HG02678 (cell line): ENCODE measurements at regions not wholly inside any gene's neighbourhood (a gene's known extent, or its start where the extent isn't known, plus 50 kb on each side); places are given as distances from the start of the nearest gene placed in this dataset.
"Not testable (repeated sequence)": the region's sequence is repeated elsewhere in the genome, so short reads cannot be mapped to it uniquely, and the experiment has no call there.

Source experiments
- ATAC-seq: cut with Tn5 transposase; IDR thresholded peaks from one replicate; pipeline ENCODE4 v1.9.1; 2021; ENCODE audit warnings: mild to moderate bottlenecking, moderate library complexity; ENCODE audit not compliant: unreplicated experiment

DNA sequence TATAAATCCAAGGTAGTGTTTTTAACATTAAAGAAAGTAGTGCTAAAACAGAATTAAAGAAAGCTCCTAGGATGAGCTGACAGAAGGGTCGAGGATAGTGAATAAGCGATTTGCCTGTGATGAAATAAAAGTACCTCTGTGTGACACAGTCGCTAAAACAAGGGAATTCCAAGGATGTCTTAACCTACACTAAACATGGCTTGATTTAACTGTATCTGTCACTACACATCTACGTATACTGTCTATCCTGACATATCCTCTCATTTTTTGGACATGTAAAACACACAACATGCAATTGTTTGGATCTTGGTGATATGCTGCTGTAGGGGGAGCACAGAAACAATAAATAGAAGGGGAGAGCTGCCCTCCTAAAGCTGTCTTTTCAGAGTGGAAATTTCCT lies 580.8 kb upstream of the SLC8A1 start:
- no peak for ATAC-seq

DNA sequence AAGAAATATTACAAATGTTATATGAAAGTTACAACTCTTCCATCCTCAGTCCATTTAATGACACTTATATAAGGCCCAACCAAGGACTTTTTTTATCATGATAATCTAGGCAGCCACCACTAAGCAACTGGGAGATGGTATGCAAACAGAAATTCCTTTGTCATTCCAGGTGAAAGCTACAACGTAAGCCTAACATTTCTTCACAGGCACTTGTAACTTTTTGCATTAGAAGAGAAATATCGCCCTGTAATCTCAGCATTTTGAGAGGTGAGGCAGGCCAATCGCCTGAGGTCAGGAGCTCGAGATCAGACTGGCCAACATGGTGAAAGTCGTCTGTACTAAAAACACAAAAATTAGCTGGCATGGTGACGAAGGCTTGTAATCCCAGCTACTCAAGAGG lies 581.2 kb upstream of the SLC8A1 start:
- ATAC-seq, result no peak

DNA sequence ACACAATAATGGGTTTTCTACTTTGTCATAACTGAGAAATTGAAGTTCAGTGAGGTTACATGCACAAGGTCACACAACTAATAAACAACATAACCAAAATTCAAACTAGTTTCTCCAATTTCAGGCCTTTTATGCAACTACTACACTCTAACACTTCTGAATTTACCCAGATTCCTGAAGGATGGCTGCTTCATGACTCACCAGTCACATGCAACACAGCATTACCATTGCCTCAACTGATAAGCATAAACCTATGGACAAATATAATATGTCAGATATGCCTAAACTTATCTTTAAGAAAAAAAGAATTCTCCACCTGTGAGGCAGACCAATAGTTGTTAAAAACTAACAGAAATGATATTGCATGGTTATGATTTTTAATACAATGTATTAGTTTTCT lies 586.5 kb upstream of the SLC8A1 start:
- no peak for ATAC-seq

- ATAC-seq, result not testable (repeated sequence)
Observed at GRCh38 chr2:41039750-41040149, 587.9 kb upstream of the SLC8A1 start.

- no peak for ATAC-seq
Observed at GRCh38 chr2:41040782-41041520, 589.1 kb upstream of the SLC8A1 start.

- no peak for ATAC-seq
Observed at GRCh38 chr2:41042343-41042742, 590.5 kb upstream of the SLC8A1 start.

DNA sequence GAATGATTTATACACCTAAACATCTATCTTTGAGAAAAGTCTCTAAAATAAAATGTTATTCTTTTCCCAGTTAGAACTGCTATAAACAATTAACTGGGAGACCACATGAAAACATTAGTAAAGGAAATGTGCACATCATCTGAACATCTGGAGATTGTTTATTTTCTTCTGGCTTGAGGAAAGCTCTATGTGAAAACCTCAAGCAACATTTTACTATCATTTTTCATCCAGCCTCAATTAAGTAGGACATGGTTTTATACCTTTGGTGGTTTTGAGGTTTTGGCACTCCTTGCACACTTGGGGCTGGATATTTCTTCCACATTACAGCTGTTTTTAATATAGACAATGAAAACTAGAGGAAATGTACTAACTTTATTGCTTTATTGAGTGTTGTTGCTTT lies 609.5 kb upstream of the SLC8A1 start:
- ATAC-seq, result no peak

DNA sequence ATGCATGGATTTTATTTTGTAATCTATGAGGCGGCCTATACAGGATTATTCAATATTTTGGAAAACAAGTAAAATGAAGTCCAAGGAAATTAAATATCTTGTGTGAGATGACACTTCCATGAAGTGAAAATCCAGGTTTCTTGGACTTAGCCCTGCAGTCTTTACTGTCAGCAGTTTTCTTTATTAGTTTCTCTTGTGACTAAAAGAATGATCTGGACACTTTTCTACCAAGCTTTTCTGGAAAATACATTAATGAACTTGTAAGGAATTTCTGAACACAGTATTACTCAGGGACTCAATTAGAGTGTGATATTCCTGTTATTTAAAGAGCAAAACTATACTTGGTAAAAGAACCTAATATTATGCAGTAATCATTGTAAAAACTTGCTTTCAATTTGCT lies 610.4 kb upstream of the SLC8A1 start:
- no peak for ATAC-seq

GRCh38 chr2:41066168-41066567 lies 614.3 kb upstream of the SLC8A1 start:
- no peak for ATAC-seq

DNA sequence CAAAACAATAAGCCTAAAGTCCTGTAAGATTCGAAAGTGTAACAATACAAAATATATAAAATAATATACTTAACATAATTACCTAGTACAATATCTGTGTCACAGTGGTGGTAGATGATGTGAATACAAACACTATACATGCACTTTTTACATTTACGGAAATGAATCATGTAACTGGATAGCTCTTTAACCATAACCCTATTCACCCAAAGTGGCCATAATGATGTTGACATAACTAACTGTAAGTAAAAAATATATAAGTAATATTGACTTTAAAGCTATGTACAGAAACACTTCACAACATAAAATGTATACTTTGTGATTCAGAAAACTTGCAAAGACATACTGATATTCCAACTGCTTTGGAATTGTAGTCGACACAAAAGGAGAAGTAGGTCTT lies 616.9 kb upstream of the SLC8A1 start:
- ATAC-seq, result no peak

- ATAC-seq, result no peak
Observed at GRCh38 chr2:41078341-41078740, 626.5 kb upstream of the SLC8A1 start.

GRCh38 chr2:41079011-41079410 lies 627.1 kb upstream of the SLC8A1 start:
- no peak for ATAC-seq

- no peak for ATAC-seq
Observed at GRCh38 chr2:41084321-41084720, 632.4 kb upstream of the SLC8A1 start.

- ATAC-seq, result no peak
Observed at GRCh38 chr2:41087946-41088345, 636.1 kb upstream of the SLC8A1 start.

DNA sequence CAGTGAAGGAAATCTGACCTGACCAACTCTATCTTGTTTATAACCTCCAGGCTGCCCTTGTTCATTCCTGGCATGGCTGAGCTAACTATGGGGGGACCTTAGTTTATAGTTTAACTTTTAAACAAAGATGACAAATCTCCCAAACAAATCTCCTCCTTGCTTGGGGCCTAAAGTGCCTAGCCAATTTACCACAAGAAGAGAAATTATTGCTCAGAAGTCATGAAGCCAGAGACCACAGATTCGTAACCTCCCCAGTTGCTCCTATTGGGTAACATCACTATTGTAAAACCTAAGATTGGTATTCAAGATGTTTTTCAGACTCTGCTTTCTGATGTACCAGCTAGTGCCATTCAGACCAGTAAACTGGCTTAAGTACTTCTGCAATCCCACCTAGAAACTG lies 649.4 kb upstream of the SLC8A1 start:
- ATAC-seq, result no peak

DNA sequence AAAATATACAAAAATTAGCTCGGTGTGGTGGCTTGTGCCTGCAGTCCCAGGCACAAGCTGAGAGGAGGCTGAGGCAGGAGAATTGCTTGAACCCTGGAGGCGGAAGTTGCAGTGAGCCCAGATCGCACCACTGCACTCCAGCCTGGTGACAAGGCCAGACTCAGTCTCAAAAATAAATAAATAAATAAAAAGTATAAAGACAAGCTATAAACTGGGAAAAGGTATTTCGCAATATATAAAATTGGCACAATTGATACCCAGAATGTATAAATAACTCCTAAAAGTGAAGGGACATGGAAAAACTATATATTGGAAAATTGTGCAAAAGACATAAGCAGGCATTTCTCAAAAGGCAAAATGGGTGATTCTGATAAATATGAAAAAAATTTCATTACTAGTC lies 657.9 kb upstream of the SLC8A1 start:
- no peak for ATAC-seq

- no peak for ATAC-seq
Observed at GRCh38 chr2:41111836-41112627, 660.1 kb upstream of the SLC8A1 start.

DNA sequence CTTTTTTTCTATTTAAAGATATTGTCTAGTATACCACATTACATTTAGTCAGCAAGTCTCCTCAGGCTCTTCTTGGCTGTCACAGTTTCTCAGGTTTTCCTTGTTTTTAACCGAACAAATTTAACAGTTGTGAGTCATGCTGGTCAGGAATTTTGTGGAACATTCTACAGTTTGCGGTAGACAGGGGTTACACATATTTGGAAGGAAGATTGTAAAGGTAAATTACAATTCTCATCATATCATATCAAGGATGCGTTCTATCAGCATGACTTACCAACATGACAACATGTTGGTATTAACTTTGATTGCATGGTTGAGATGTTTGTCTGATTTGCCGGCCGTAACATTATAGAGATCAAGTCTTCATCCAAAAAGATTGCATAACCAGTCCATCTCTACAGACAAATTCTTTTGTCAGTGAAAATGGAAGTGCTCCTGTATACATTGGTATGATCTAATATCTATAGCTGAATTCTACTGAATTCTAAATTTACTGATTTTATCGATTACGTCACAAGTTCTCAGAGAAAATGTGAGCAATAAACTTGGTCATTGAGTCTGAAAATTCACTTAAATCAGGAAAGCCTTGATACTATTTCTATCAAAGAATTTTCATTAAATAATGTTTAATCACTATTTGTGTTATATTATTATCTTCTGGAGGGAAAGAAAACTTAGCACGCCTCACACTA lies 664.4 kb upstream of the SLC8A1 start:
- no peak for ATAC-seq

DNA sequence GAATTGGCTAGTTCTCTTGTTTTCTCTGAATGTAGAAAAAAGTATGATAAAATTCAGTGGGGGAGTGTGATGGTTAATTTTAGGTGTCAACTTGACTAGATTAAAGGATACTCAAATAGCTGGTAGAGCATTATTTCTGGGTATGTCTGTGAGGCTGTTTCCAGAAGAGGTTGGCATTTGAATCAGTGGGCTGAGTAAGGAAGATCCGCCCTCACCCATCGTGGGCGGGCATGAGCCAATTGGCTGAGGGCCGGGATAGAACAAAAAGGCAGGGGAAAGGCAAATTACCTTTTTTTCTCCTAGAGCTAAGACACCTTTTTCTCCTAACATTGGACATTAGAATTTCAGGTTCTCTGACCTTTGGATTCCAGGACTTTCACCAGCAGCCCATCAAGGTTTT lies 667.6 kb upstream of the SLC8A1 start:
- ATAC-seq, result no peak

- ATAC-seq, result no peak
Observed at GRCh38 chr2:41123341-41123740, 671.5 kb upstream of the SLC8A1 start.

GRCh38 chr2:41127351-41127750 lies 675.5 kb upstream of the SLC8A1 start:
- no peak for ATAC-seq

DNA sequence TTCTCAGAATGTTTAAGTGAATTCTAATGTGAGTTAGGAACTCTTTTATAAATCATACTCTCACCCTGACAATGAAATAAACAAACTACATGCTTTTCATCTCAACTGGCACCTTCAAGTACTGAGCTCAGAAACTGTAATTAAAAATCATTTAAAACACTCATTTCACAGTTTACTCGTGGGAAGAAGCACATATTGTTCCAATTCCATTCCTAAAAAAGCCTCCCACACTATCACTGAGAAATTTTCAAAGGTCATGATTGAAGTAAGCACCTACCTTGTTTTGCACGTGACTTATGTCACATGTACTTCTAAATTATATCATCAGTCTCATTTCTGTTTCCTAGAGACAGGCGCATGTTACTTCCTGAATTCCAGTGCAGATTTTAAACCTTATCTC lies 678.1 kb upstream of the SLC8A1 start:
- no peak for ATAC-seq
